GM21360 (cell line): ENCODE measurements at regions not wholly inside any gene's neighbourhood (a gene's known extent, or its start where the extent isn't known, plus 50 kb on each side); places are given as distances from the start of the nearest gene placed in this dataset.

Experiments used
- ATAC-seq: cut with Tn5 transposase; IDR thresholded peaks from one replicate; pipeline ENCODE4 v1.9.1; 2021; ENCODE audit warnings: mild to moderate bottlenecking, moderate library complexity; ENCODE audit not compliant: unreplicated experiment

DNA sequence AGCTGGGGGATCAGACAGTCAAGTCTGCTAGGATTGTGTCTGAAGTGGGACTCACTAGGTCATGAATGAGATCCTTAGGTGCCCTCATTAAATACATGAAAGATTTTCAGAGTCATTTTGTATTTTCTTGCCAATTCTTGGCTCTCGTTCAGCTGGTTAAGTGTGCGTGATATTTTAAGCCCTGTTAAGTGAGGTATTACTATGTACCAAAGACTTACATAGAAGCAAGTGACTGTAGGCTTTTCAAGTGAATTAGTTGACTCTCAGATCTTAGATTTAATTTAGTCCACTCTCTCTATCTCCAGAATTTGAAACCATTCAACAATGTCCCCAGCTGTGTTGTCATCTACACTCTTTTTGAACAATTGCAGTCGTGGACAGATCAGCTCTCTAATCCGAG is 219.4 kb downstream of the FOXL1 start:
- ATAC-seq = no peak

DNA sequence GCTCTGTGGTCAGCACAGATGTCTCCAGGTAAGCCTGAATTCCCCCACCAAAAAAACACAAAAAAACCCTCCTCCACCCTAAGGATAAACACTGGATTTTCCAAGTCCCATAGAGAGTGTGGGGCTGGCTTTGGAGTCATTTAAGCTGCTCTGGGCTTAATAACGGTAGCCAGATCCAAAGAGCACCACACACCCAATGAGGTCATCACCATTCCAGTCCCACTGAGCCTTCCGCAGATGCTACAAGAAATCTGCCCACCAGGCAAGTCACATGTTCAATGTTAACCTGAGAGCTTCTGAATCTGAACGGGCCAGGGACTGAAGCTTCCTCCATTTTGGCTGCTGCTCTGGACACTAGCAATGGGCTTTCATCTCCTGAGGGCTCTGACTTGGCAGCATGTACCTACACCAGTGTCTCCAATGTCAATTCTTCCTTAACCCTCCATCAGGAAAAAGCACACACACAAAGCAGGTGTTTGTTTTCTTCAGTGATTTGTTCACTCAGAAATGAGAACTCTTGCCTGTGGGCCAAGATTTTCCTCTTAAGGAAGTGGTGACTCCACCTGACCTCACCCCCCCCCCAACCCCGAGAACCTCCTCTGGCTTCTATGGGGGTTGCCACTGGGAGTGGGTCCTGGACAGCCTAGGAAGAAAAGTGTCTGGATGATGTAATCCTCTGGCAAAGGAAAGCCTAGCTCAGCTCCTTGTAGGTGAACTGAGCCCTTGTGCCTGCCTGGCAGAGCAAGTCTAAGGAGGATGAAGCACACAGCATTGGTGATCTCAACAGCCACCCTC is 220.1 kb downstream of the FOXL1 start:
- ATAC-seq = no peak

- no peak for ATAC-seq
Observed at GRCh38 chr16:86799367-86799766, 221.0 kb downstream of the FOXL1 start.

DNA sequence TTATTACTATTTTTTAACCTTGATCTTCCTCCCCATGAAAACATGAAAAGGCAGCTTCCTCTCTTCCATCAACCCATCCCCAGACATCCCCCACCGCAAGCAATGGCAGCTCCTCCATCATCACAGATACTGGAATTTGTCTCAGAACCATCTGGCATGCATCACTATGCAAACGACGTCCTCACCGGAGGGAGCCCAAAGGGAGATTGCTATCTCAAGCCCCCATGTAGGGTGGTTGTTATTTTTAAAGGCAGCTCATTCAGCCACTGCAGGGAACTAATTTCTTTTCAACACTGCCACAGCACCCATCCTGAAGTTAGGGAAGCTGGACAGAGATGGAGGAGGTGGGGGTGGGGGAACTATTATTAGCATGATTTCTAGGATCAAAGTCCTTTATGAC is 222.5 kb downstream of the FOXL1 start:
- ATAC-seq = no peak

GRCh38 chr16:86802013-86802412 is 223.7 kb downstream of the FOXL1 start:
- ATAC-seq = no peak

DNA sequence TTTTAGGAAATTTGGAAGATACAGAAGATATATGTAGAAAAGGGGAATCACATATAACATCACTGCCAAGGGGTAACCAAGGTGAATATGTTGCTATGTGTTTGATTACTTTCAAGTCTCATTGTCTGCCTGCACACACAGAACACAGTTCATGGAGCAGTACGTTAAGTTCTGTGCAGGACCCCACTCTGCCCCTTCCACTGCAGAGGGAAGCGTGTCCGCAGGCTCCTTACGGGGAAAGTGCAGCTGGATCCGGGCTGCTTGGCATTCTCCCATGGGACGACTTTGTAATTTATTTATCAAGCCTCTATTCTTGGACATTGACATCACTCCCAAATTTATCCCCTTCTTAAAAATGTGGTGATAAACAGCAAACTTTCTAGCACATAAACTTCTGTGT is 226.8 kb downstream of the FOXL1 start:
- ATAC-seq = no peak

DNA sequence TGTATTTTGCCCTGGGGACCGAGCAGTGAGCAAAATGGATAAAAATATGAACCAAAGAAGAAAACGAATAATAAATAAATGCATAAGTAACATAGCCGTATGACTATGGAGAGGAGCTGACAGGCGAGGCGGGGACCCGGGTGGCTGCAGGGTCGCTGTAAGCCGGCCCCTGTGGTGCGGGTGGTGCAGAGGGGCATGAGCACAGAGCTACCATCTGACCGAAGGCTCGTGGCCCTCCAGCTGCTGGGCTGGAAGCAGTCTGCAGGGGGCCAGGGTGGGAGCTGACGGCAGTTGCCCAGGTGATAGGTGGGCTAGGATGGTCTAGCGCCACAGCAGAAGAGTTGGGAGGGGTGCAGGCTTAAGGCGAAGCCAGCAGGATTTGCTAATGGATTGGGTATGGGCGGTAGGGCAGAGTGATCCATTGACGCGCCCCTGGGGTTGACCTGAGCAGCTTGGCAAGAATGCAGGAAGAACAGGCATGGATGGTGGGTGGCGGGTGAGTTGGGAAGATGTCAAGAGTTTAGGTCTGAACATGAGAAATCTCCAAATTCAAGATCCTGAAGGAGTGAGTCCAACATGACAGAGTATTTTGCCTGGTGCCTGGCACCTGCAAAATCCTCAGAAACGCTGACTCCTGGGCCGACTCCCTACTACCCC is 228.0 kb downstream of the FOXL1 start:
- ATAC-seq = no peak

GRCh38 chr16:86806838-86807351 is 228.5 kb downstream of the FOXL1 start:
- ATAC-seq = no peak

GRCh38 chr16:86808863-86809444 is 230.6 kb downstream of the FOXL1 start:
- no peak for ATAC-seq

- no peak for ATAC-seq
Observed at GRCh38 chr16:86809458-86809955, 231.2 kb downstream of the FOXL1 start.

- no peak for ATAC-seq
Observed at GRCh38 chr16:86810062-86810461, 231.7 kb downstream of the FOXL1 start.

- ATAC-seq = no peak
Observed at GRCh38 chr16:86812363-86812970, 234.1 kb downstream of the FOXL1 start.

DNA sequence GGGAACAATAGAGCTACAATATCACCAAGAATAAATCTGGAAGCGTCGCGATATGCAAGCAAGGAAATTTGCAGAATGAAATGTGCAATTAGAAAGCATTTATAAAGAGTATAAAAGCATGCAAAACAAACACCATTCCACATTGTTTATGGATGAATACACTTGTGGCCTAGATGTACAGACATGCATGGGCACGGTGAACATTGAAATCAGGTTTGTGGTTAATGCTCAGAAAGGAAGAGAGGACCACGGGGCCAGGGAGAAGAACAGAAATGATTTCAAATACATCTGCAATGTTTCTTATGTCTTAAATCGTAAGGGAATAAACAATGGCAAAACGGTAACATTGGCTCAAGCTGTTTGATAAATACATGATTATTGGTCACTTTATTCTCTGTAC is 235.9 kb downstream of the FOXL1 start:
- ATAC-seq = no peak

GRCh38 chr16:86816930-86817625 is 238.7 kb downstream of the FOXL1 start:
- no peak for ATAC-seq

GRCh38 chr16:86818671-86819532 is 240.6 kb downstream of the FOXL1 start:
- no peak for ATAC-seq

GRCh38 chr16:86819533-86819892 is 241.2 kb downstream of the FOXL1 start:
- ATAC-seq = no peak

- ATAC-seq = no peak
Observed at GRCh38 chr16:86821895-86822294, 243.5 kb downstream of the FOXL1 start.

GRCh38 chr16:86823125-86823524 is 244.8 kb downstream of the FOXL1 start:
- ATAC-seq = no peak

DNA sequence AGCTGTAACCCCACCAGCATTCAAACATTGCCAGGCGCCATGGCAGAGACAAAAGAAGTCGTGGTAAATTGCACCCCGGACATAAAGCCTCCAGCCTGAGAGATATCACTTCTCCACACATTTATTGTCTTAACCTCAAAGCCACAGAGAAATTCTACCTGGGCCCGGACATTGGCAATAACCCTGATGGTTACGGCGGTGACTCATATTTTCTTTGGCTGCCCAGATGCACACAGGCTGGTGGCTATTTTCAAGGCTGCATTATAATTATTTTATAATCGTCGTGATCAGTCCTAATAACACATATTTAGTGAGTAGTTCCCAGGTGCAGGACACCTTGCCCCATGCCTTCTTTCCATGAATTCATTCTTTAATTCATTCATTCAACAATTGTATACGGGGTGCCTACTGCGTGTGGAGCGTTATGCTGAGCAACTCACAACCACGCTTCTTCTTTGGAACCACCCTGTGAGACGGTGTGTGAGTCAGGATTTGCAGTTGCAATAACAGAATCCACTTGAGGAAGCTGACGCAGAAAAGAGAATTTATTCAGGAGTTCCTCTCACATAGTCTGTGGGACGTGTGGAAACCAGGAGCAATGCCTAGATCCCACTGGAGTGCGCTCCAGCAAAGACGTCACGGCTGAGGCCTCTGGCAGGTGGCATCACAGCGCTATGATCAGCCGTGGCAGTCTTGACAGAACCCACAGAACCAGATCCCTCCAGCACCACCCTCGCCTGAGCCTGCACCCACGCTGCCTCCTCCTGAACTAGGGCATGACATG is 245.7 kb downstream of the FOXL1 start:
- ATAC-seq = no peak
